Uterus (tissue), 2 donors: ENCODE measurements at regions not wholly inside any gene's neighbourhood (a gene's known extent, or its start where the extent isn't known, plus 50 kb on each side); places are given as distances from the start of the nearest gene placed in this dataset.

ENCODE experiments used
- POLR2A ChIP-seq, 2 donors: fragments of 450-650 bp; IDR thresholded peaks; one replicate each; pipeline ENCODE4 v1.6.1; 2016; ENCODE audit warnings: antibody characterized with exemption in 2 of 2, mild to moderate bottlenecking in 1 of 2, moderate library complexity in 1 of 2
- TF ChIP-seq, protein P1 (sequence below), 4 experiments: fragments of 200-600 bp in 2 of 4; fragments of 450-650 bp in 2 of 4; sonication (generic) in 2 of 4; IDR thresholded peaks; one replicate each; pipeline ENCODE4 v1.5.1; 2016 to 2019; ENCODE audit warnings: antibody characterized with exemption in 4 of 4, mild to moderate bottlenecking in 2 of 4, moderate library complexity in 1 of 4

DNA sequence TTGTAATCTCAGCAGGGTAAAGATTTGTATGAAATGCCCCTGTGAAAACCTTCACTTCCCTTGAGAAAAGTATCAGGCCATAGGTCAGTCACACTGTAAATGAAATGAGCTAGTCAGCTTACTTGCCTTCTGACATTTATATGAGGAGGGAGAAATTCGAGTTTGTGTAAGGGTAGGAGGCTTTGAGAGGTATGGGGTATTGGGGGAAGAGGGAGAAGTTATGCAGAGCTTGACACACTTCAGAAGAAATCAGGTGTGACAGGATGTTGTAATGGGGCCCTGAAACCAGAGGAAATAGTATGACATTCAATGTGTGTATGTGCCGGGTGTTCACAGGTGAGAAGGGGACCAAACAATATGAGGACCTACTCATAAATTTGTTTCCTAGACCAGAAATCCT lies 64.2 kb upstream of the CCN6 start:
- TF ChIP-seq, protein P1, sequence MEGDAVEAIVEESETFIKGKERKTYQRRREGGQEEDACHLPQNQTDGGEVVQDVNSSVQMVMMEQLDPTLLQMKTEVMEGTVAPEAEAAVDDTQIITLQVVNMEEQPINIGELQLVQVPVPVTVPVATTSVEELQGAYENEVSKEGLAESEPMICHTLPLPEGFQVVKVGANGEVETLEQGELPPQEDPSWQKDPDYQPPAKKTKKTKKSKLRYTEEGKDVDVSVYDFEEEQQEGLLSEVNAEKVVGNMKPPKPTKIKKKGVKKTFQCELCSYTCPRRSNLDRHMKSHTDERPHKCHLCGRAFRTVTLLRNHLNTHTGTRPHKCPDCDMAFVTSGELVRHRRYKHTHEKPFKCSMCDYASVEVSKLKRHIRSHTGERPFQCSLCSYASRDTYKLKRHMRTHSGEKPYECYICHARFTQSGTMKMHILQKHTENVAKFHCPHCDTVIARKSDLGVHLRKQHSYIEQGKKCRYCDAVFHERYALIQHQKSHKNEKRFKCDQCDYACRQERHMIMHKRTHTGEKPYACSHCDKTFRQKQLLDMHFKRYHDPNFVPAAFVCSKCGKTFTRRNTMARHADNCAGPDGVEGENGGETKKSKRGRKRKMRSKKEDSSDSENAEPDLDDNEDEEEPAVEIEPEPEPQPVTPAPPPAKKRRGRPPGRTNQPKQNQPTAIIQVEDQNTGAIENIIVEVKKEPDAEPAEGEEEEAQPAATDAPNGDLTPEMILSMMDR (IDR thresholded peaks at IDR 0.05): no peak
- TF ChIP-seq POLR2A (IDR thresholded peaks at IDR 0.05): no peak
